Skeletal muscle satellite cell (primary cell): ENCODE measurements at regions not wholly inside any gene's neighbourhood (a gene's known extent, or its start where the extent isn't known, plus 50 kb on each side); places are given as distances from the start of the nearest gene placed in this dataset.

Source experiments
- H3K27me3 ChIP-seq: 2 replicates; pipeline ENCODE4 v1.7.0; 2013; ENCODE audit warnings: low read length; ENCODE audit not compliant: control insufficient read depth, insufficient read depth
- H3K36me3 ChIP-seq: 2 replicates; pipeline ENCODE4 v1.7.0; 2013; ENCODE audit warnings: mild to moderate bottlenecking, control low read depth, low read length; ENCODE audit not compliant: insufficient read depth
- H3K4me1 ChIP-seq: 2 replicates; pipeline ENCODE4 v1.7.0; 2013; ENCODE audit warnings: low read length; ENCODE audit not compliant: control insufficient read depth, insufficient read depth
- H3K4me2 ChIP-seq: 2 replicates; pipeline ENCODE4 v1.7.0; 2013; ENCODE audit warnings: mild to moderate bottlenecking, low read length
- H3K4me3 ChIP-seq: 2 replicates; pipeline ENCODE4 v1.7.0; 2013; ENCODE audit warnings: low read length
- H3K9ac ChIP-seq: 2 replicates; pipeline ENCODE4 v1.7.0; 2013; ENCODE audit warnings: mild to moderate bottlenecking, low read depth, low read length, moderate library complexity
- H3K9me3 ChIP-seq: replicated peaks from 2 replicates; pipeline ENCODE4 v1.7.0; 2013; ENCODE audit warnings: mild to moderate bottlenecking, control low read depth, low read length

- H3K9ac ChIP-seq = no peak overlapping the region
- no peak overlapping the region for H3K4me3 ChIP-seq
- no peaks in the 10 kb centered on the region for H3K9me3 ChIP-seq
- H3K36me3 ChIP-seq = no peaks in the 10 kb centered on the region
- peaks cover 2% of the 10 kb centered on the region for H3K27me3 ChIP-seq
- H3K4me2 ChIP-seq = no peak overlapping the region
- peaks cover 4% of the 10 kb centered on the region for H3K4me1 ChIP-seq
These were observed 132.7 kb upstream of the AGBL1 start for GRCh38 chr15:85947021-85947420.

- peaks cover 4% of the 10 kb centered on the region for H3K4me1 ChIP-seq
- no peak overlapping the region for H3K9ac ChIP-seq
- no peak overlapping the region for H3K4me3 ChIP-seq
- H3K36me3 ChIP-seq = no peaks in the 10 kb centered on the region
- no peaks in the 10 kb centered on the region for H3K9me3 ChIP-seq
- H3K27me3 ChIP-seq = peaks cover 2% of the 10 kb centered on the region
- H3K4me2 ChIP-seq = no peak overlapping the region
These were observed 131.7 kb upstream of the AGBL1 start for GRCh38 chr15:85947936-85948335.

GRCh38 chr15:85950101-85950500, 129.6 kb upstream of the AGBL1 start:
- H3K4me1 ChIP-seq = no peaks in the 10 kb centered on the region
- no peaks in the 10 kb centered on the region for H3K9me3 ChIP-seq
- H3K9ac ChIP-seq = no peak overlapping the region
- no peaks in the 10 kb centered on the region for H3K36me3 ChIP-seq
- no peak overlapping the region for H3K4me3 ChIP-seq
- peaks cover 2% of the 10 kb centered on the region for H3K27me3 ChIP-seq
- H3K4me2 ChIP-seq = no peak overlapping the region

GRCh38 chr15:85954586-85954985, 125.1 kb upstream of the AGBL1 start:
- Histone ChIP-seq H3K36me3 (no peaks in the 10 kb centered on the region), H3K4me3 (no peak overlapping the region), H3K4me1 (peaks cover 9% of the 10 kb centered on the region), H3K9ac (no peak overlapping the region), H3K9me3 (no peaks in the 10 kb centered on the region), H3K4me2 (no peak overlapping the region), H3K27me3 (peaks cover 2% of the 10 kb centered on the region)

GRCh38 chr15:85955501-85956391, 123.9 kb upstream of the AGBL1 start:
- H3K9ac ChIP-seq = no peak overlapping the region
- no peak overlapping the region for H3K4me3 ChIP-seq
- H3K9me3 ChIP-seq = no peaks in the 10 kb centered on the region
- H3K4me1 ChIP-seq = peaks cover 9% of the 10 kb centered on the region
- no peaks in the 10 kb centered on the region for H3K27me3 ChIP-seq
- no peaks in the 10 kb centered on the region for H3K36me3 ChIP-seq
- no peak overlapping the region for H3K4me2 ChIP-seq

- Histone ChIP-seq H3K4me2 (no peak overlapping the region), H3K9ac (no peak overlapping the region), H3K27me3 (no peaks in the 10 kb centered on the region), H3K4me3 (no peak overlapping the region), H3K4me1 (peaks cover 9% of the 10 kb centered on the region), H3K36me3 (no peaks in the 10 kb centered on the region), H3K9me3 (no peaks in the 10 kb centered on the region)
These were observed 123.0 kb upstream of the AGBL1 start for GRCh38 chr15:85956532-85957275.

- H3K9ac ChIP-seq = no peak overlapping the region
- peaks cover 9% of the 10 kb centered on the region for H3K4me1 ChIP-seq
- H3K27me3 ChIP-seq = no peaks in the 10 kb centered on the region
- no peak overlapping the region for H3K4me2 ChIP-seq
- H3K9me3 ChIP-seq = no peaks in the 10 kb centered on the region
- H3K4me3 ChIP-seq = no peak overlapping the region
- no peaks in the 10 kb centered on the region for H3K36me3 ChIP-seq
These were observed 120.1 kb upstream of the AGBL1 start for GRCh38 chr15:85959611-85960010.

GRCh38 chr15:85960381-85960780, 119.3 kb upstream of the AGBL1 start:
- no peaks in the 10 kb centered on the region for H3K27me3 ChIP-seq
- H3K4me1 ChIP-seq = peaks cover 9% of the 10 kb centered on the region
- no peaks in the 10 kb centered on the region for H3K36me3 ChIP-seq
- no peak overlapping the region for H3K4me2 ChIP-seq
- no peak overlapping the region for H3K4me3 ChIP-seq
- H3K9ac ChIP-seq = no peak overlapping the region
- H3K9me3 ChIP-seq = no peaks in the 10 kb centered on the region

- Histone ChIP-seq H3K9ac (no peak overlapping the region), H3K4me3 (no peak overlapping the region), H3K27me3 (no peaks in the 10 kb centered on the region), H3K4me1 (peaks cover 3% of the 10 kb centered on the region), H3K9me3 (no peaks in the 10 kb centered on the region), H3K4me2 (no peak overlapping the region), H3K36me3 (no peaks in the 10 kb centered on the region)
These were observed 117.8 kb upstream of the AGBL1 start for GRCh38 chr15:85961821-85962220.

GRCh38 chr15:85963262-85963760, 116.4 kb upstream of the AGBL1 start:
- Histone ChIP-seq H3K36me3 (no peaks in the 10 kb centered on the region), H3K4me1 (no peaks in the 10 kb centered on the region), H3K27me3 (no peaks in the 10 kb centered on the region), H3K9ac (no peak overlapping the region), H3K4me2 (no peak overlapping the region), H3K9me3 (no peaks in the 10 kb centered on the region), H3K4me3 (no peak overlapping the region)

- H3K4me2 ChIP-seq = no peak overlapping the region
- H3K9me3 ChIP-seq = no peaks in the 10 kb centered on the region
- H3K4me1 ChIP-seq = no peaks in the 10 kb centered on the region
- H3K4me3 ChIP-seq = no peak overlapping the region
- H3K27me3 ChIP-seq = no peaks in the 10 kb centered on the region
- no peak overlapping the region for H3K9ac ChIP-seq
- no peaks in the 10 kb centered on the region for H3K36me3 ChIP-seq
These were observed 115.2 kb upstream of the AGBL1 start for GRCh38 chr15:85964471-85964870.
